BLaER1 treated with 17β-estradiol and CSF1 and Interleukin-3, amounts not matched to agents 10 nM and 100 nM (cell line): ENCODE measurements at regions not wholly inside any gene's neighbourhood (a gene's known extent, or its start where the extent isn't known, plus 50 kb on each side); places are given as distances from the start of the nearest gene placed in this dataset.

Experiments used
- H3K27ac ChIP-seq, 11 experiments: shearing (Covaris generic); formaldehyde crosslinking; 2 replicates each; pipeline ENCODE4 v1.8.1; 2022
- H3K27me3 ChIP-seq, 11 experiments: shearing (Covaris generic); formaldehyde crosslinking; 2 replicates each; pipeline ENCODE4 v1.8.1; 2022
- H3K36me3 ChIP-seq, 11 experiments: shearing (Covaris generic); formaldehyde crosslinking; 2 replicates each; pipeline ENCODE4 v1.8.1; 2022
- H3K4me1 ChIP-seq, 10 experiments: shearing (Covaris generic); formaldehyde crosslinking; 2 replicates each; pipeline ENCODE4 v1.8.1; 2022
- H3K4me2 ChIP-seq, 11 experiments: shearing (Covaris generic); formaldehyde crosslinking; 2 replicates each; pipeline ENCODE4 v1.8.1; 2022
- H3K4me3 ChIP-seq, 10 experiments: shearing (Covaris generic); formaldehyde crosslinking; 2 replicates each; pipeline ENCODE4 v1.8.1; 2022
- H3K9ac ChIP-seq, 11 experiments: shearing (Covaris generic); formaldehyde crosslinking; 2 replicates each; pipeline ENCODE4 v1.8.1; 2022
- H3K9me3 ChIP-seq, 11 experiments: shearing (Covaris generic); formaldehyde crosslinking; replicated peaks in 1 of 11; 2 replicates each; pipeline ENCODE4 v1.8.1; 2022
- H4K20me1 ChIP-seq, 11 experiments: shearing (Covaris generic); formaldehyde crosslinking; 2 replicates each; pipeline ENCODE4 v1.8.1; 2022
- Cebpa-rat ChIP-seq, 11 experiments: shearing (Covaris generic); IDR thresholded peaks; 2 replicates each; pipeline ENCODE4 v1.8.1; 2022

- Histone ChIP-seq H4K20me1 (peaks cover 14 to 48% (median 24%) of the 10 kb centered on the region in 11 experiments; a peak in 18 of 22 replicates), H3K27ac (no peak overlapping the region), H3K9me3 (no peaks in the 10 kb centered on the region), H3K4me3 (no peak overlapping the region), H3K4me2 (peak overlapping the region in 3 of 11 experiments; percentile 2 to 73 (median 49); a peak in 5 of 22 replicates), H3K9ac (no peak overlapping the region), H3K4me1 (peaks cover 38 to 82% (median 67%) of the 10 kb centered on the region in 10 experiments), H3K36me3 (peaks cover 7 to 45% (median 24%) of the 10 kb centered on the region in 11 experiments; a peak in 20 of 22 replicates), H3K27me3 (no peaks in the 10 kb centered on the region)
- no peak for TF ChIP-seq Cebpa-rat (IDR thresholded peaks at IDR 0.05)
These were observed 300.2 kb downstream of the UTRN start for GRCh38 chr6:144585217-144585814.

- Histone ChIP-seq H3K27me3 (no peaks in the 10 kb centered on the region), H4K20me1 (peaks cover 9 to 32% (median 13%) of the 10 kb centered on the region in 11 experiments; a peak in 18 of 22 replicates), H3K27ac (peak overlapping the region in 1 of 11 experiments; percentile 12; a peak in 1 of 22 replicates), H3K4me2 (peak overlapping the region in 1 of 11 experiments; percentile 28; a peak in 2 of 22 replicates), H3K9ac (no peak overlapping the region), H3K4me1 (peaks cover 32 to 84% (median 64%) of the 10 kb centered on the region in 10 experiments), H3K9me3 (peaks cover 0 to 3% (median 0%) of the 10 kb centered on the region in 11 experiments; a peak in 4 of 22 replicates), H3K4me3 (no peak overlapping the region), H3K36me3 (peaks cover 0 to 42% (median 29%) of the 10 kb centered on the region in 11 experiments; a peak in 19 of 22 replicates)
- TF ChIP-seq Cebpa-rat (IDR thresholded peaks at IDR 0.05), result no peak
These were observed 301.9 kb downstream of the UTRN start for GRCh38 chr6:144586986-144587385.

GRCh38 chr6:144588697-144589325, 303.7 kb downstream of the UTRN start:
- H3K4me1 ChIP-seq, result peaks cover 14 to 83% (median 46%) of the 10 kb centered on the region in 10 experiments
- peak overlapping the region in 2 of 11 experiments; percentile 25 to 77; a peak in 2 of 22 replicates for H3K27ac ChIP-seq
- H3K27me3 ChIP-seq, result no peaks in the 10 kb centered on the region
- peaks cover 10 to 58% (median 43%) of the 10 kb centered on the region in 11 experiments; a peak in 21 of 22 replicates for H3K36me3 ChIP-seq
- H3K4me3 ChIP-seq, result no peak overlapping the region
- H4K20me1 ChIP-seq, result peaks cover 0 to 13% (median 0%) of the 10 kb centered on the region in 11 experiments; a peak in 5 of 22 replicates
- no peak overlapping the region for H3K9ac ChIP-seq
- H3K9me3 ChIP-seq, result peaks cover 6 to 19% (median 13%) of the 10 kb centered on the region in 11 experiments; a peak in 19 of 22 replicates
- H3K4me2 ChIP-seq, result peak overlapping the region in 3 of 11 experiments; percentile 14 to 84 (median 60); a peak in 5 of 22 replicates
- TF ChIP-seq Cebpa-rat (IDR thresholded peaks at IDR 0.05), result no peak

- H3K4me2 ChIP-seq, result peak overlapping the region in 6 of 11 experiments; percentile 9 to 84 (median 48); a peak in 5 of 22 replicates
These were observed 305.4 kb downstream of the UTRN start for GRCh38 chr6:144590532-144590931.

GRCh38 chr6:144593392-144593791, 308.3 kb downstream of the UTRN start:
- H3K36me3 ChIP-seq, result peaks cover 10 to 66% (median 39%) of the 10 kb centered on the region in 11 experiments; a peak in 21 of 22 replicates
- 0 out of 22 replicates have a peak overlapping the region, but pooled peaks of 1 of the 11 experiments have one; percentile 2 for H3K27ac ChIP-seq

More at GRCh38 chr6:144590532-144590931, 305.4 kb downstream of the UTRN start:
- peaks cover 0 to 4% (median 0%) of the 10 kb centered on the region in 11 experiments; a peak in 3 of 22 replicates for H4K20me1 ChIP-seq
- peak overlapping the region in 3 of 11 experiments; percentile 58 to 77 (median 76); a peak in 6 of 22 replicates for H3K27ac ChIP-seq
- no peak for TF ChIP-seq Cebpa-rat (IDR thresholded peaks at IDR 0.05)
- no peak overlapping the region for H3K4me3 ChIP-seq
- peaks cover 10 to 68% (median 43%) of the 10 kb centered on the region in 11 experiments; a peak in 21 of 22 replicates for H3K36me3 ChIP-seq
- peaks cover 14 to 95% (median 37%) of the 10 kb centered on the region in 10 experiments for H3K4me1 ChIP-seq
- H3K9ac ChIP-seq, result peak overlapping the region in 1 of 11 experiments; percentile 44; a peak in 1 of 22 replicates
- peaks cover 6 to 19% (median 13%) of the 10 kb centered on the region in 11 experiments; a peak in 19 of 22 replicates for H3K9me3 ChIP-seq
- H3K27me3 ChIP-seq, result no peaks in the 10 kb centered on the region

GRCh38 chr6:144594585-144594984, 309.4 kb downstream of the UTRN start:
- Histone ChIP-seq H4K20me1 (0 out of 22 replicates have a peak, but pooled peaks cover 0 to 3% (median 0%) of the 10 kb centered on the region in 11 experiments), H3K4me2 (peak overlapping the region in 3 of 11 experiments; percentile 13 to 71 (median 63); a peak in 5 of 22 replicates), H3K4me3 (no peak overlapping the region), H3K4me1 (peaks cover 0 to 62% (median 14%) of the 10 kb centered on the region in 10 experiments; a peak in 16 of 20 replicates), H3K9ac (no peak overlapping the region), H3K36me3 (peaks cover 11 to 70% (median 39%) of the 10 kb centered on the region in 11 experiments; a peak in 21 of 22 replicates), H3K27me3 (no peaks in the 10 kb centered on the region), H3K9me3 (peaks cover 6 to 24% (median 21%) of the 10 kb centered on the region in 11 experiments; a peak in 21 of 22 replicates), H3K27ac (peak overlapping the region in 1 of 11 experiments; percentile 14; a peak in 1 of 22 replicates)
- TF ChIP-seq Cebpa-rat (IDR thresholded peaks at IDR 0.05), result no peak

More at GRCh38 chr6:144593392-144593791, 308.3 kb downstream of the UTRN start:
- Histone ChIP-seq H3K9me3 (peaks cover 6 to 23% (median 14%) of the 10 kb centered on the region in 11 experiments; a peak in 19 of 22 replicates), H3K4me1 (peaks cover 0 to 74% (median 14%) of the 10 kb centered on the region in 10 experiments; a peak in 17 of 20 replicates), H3K4me3 (no peak overlapping the region), H3K4me2 (peak overlapping the region in 1 of 11 experiments; percentile 71; a peak in 2 of 22 replicates), H3K9ac (no peak overlapping the region), H4K20me1 (0 out of 22 replicates have a peak, but pooled peaks cover 0 to 3% (median 0%) of the 10 kb centered on the region in 11 experiments), H3K27me3 (no peaks in the 10 kb centered on the region)
- no peak for TF ChIP-seq Cebpa-rat (IDR thresholded peaks at IDR 0.05)

- Histone ChIP-seq H3K4me2 (peak overlapping the region in 2 of 11 experiments; percentile 22 to 71; a peak in 2 of 22 replicates), H3K36me3 (peaks cover 18 to 72% (median 43%) of the 10 kb centered on the region in 11 experiments), H3K4me3 (no peak overlapping the region), H3K9ac (no peak overlapping the region), H3K4me1 (peaks cover 0 to 56% (median 8%) of the 10 kb centered on the region in 10 experiments; a peak in 14 of 20 replicates), H3K9me3 (peaks cover 13 to 31% (median 27%) of the 10 kb centered on the region in 11 experiments), H4K20me1 (no peaks in the 10 kb centered on the region), H3K27ac (no peak overlapping the region), H3K27me3 (no peaks in the 10 kb centered on the region)
- TF ChIP-seq Cebpa-rat (IDR thresholded peaks at IDR 0.05), result no peak
These were observed 310.1 kb downstream of the UTRN start for GRCh38 chr6:144595266-144595665.

GRCh38 chr6:144597511-144597910, 312.4 kb downstream of the UTRN start:
- no peak overlapping the region for H3K4me2 ChIP-seq
- H4K20me1 ChIP-seq, result no peaks in the 10 kb centered on the region
- peaks cover 29 to 77% (median 46%) of the 10 kb centered on the region in 11 experiments for H3K36me3 ChIP-seq
- no peaks in the 10 kb centered on the region for H3K27me3 ChIP-seq
- peaks cover 25 to 42% (median 33%) of the 10 kb centered on the region in 11 experiments for H3K9me3 ChIP-seq
- no peak overlapping the region for H3K9ac ChIP-seq
- peaks cover 0 to 35% (median 4%) of the 10 kb centered on the region in 10 experiments; a peak in 8 of 20 replicates for H3K4me1 ChIP-seq
- H3K27ac ChIP-seq, result no peak overlapping the region
- no peak for TF ChIP-seq Cebpa-rat (IDR thresholded peaks at IDR 0.05)
- H3K4me3 ChIP-seq, result no peak overlapping the region
